WTC11 (cell line): ENCODE measurements at regions not wholly inside any gene's neighbourhood (a gene's known extent, or its start where the extent isn't known, plus 50 kb on each side); places are given as distances from the start of the nearest gene placed in this dataset.

Experiments used
- ATAC-seq: fragments of 200-7000 bp; cut with Tn5 transposase; 2 replicates; pipeline ENCODE4 v1.10.0; 2021; ENCODE audit warnings: mild to moderate bottlenecking, moderate library complexity
- CTCF ChIA-PET: fragments of 300-600 bp; sonication (Branson Sonifier 250); formaldehyde crosslinking; loops from one replicate; lab custom pipeline; 2021; ENCODE audit warnings: antibody characterized with exemption; lab: Charles Lee
- POLR2A ChIA-PET: fragments of 350-600 bp; sonication (Branson Sonifier 250); formaldehyde crosslinking; loops from one replicate; lab custom pipeline; 2021; ENCODE audit warnings: antibody characterized with exemption; lab: Charles Lee
- DNase-seq: peaks from one replicate; pipeline ENCODE4 v3.0.0; 2021; ENCODE audit warnings: low spot score
- H3K27ac Mint-ChIP-seq: 2 replicates; pipeline ENCODE4 v1.8.0; 2021; ENCODE audit warnings: mixed read lengths
- H3K27me3 Mint-ChIP-seq: 2 replicates; pipeline ENCODE4 v1.8.0; 2021; ENCODE audit warnings: low read depth, mild to moderate bottlenecking, moderate library complexity, mixed read lengths
- H3K36me3 Mint-ChIP-seq: 2 replicates; pipeline ENCODE4 v1.8.0; 2021; ENCODE audit warnings: mixed read lengths
- H3K4me1 Mint-ChIP-seq: 2 replicates; pipeline ENCODE4 v1.8.0; 2022; ENCODE audit warnings: mixed read lengths
- H3K4me3 Mint-ChIP-seq: 2 replicates; pipeline ENCODE4 v1.8.0; 2021; ENCODE audit warnings: mild to moderate bottlenecking, moderate library complexity, mixed read lengths
- H3K9me3 Mint-ChIP-seq: 2 replicates; pipeline ENCODE4 v1.8.0; 2021; ENCODE audit warnings: mixed read lengths
- E2F4 ChIP-seq: sonication (generic); formaldehyde crosslinking; IDR thresholded peaks from 2 replicates; pipeline ENCODE4 v1.8.1; 2022; ENCODE audit warnings: low read depth, mild to moderate bottlenecking, moderate library complexity, missing genetic modification reagents, borderline replicate concordance
- ETV6 ChIP-seq: sonication (generic); formaldehyde crosslinking; IDR thresholded peaks from 2 replicates; pipeline ENCODE4 v1.8.1; 2022; ENCODE audit warnings: mild to moderate bottlenecking, missing genetic modification reagents
- FOXK1 ChIP-seq: sonication (generic); formaldehyde crosslinking; IDR thresholded peaks from 2 replicates; pipeline ENCODE4 v1.8.0; 2022; ENCODE audit warnings: mild to moderate bottlenecking, moderate library complexity, missing genetic modification reagents
- GRHL2 ChIP-seq: fragments of 250-450 bp; sonication (Bioruptor Pico); IDR thresholded peaks from 2 replicates; pipeline ENCODE4 v1.8.0; 2022; ENCODE audit warnings: mild to moderate bottlenecking, moderate library complexity; ENCODE audit not compliant: insufficient replicate concordance, severe bottlenecking
- IRF2 ChIP-seq: sonication (generic); formaldehyde crosslinking; IDR thresholded peaks from 2 replicates; pipeline ENCODE4 v1.8.0; 2022; ENCODE audit warnings: low read depth, missing genetic modification reagents, borderline replicate concordance
- JAZF1 ChIP-seq: fragments of 250-450 bp; sonication (Bioruptor Pico); IDR thresholded peaks from 2 replicates; pipeline ENCODE4 v1.9.0; 2021; ENCODE audit warnings: moderate library complexity, mild to moderate bottlenecking, inconsistent platforms
- KAT7 ChIP-seq: sonication (generic); formaldehyde crosslinking; IDR thresholded peaks from 2 replicates; pipeline ENCODE4 v1.8.1; 2023; ENCODE audit warnings: missing genetic modification reagents, mild to moderate bottlenecking, borderline replicate concordance
- MXD4 ChIP-seq: fragments of 250-450 bp; sonication (Bioruptor Pico); IDR thresholded peaks from 2 replicates; pipeline ENCODE4 v1.8.0; 2021; ENCODE audit warnings: mild to moderate bottlenecking, moderate library complexity, borderline replicate concordance
- MYBL2 ChIP-seq: sonication (generic); formaldehyde crosslinking; IDR thresholded peaks from 2 replicates; pipeline ENCODE4 v1.8.1; 2023; ENCODE audit warnings: mild to moderate bottlenecking, moderate library complexity, missing genetic modification reagents
- NR3C1 ChIP-seq: sonication (generic); formaldehyde crosslinking; conservative IDR thresholded peaks from 2 replicates; pipeline ENCODE4 v1.8.1; 2023; ENCODE audit warnings: low read depth, mild to moderate bottlenecking, missing genetic modification reagents
- RELA ChIP-seq: sonication (generic); formaldehyde crosslinking; IDR thresholded peaks from 2 replicates; pipeline ENCODE4 v1.8.1; 2022; ENCODE audit warnings: missing genetic modification reagents, mild to moderate bottlenecking, borderline replicate concordance
- SMAD4 ChIP-seq: sonication (generic); formaldehyde crosslinking; IDR thresholded peaks from 2 replicates; pipeline ENCODE4 v1.8.0; 2022; ENCODE audit warnings: mild to moderate bottlenecking, missing genetic modification reagents
- SOX15 ChIP-seq: fragments of 250-450 bp; sonication (Bioruptor Pico); IDR thresholded peaks from 2 replicates; pipeline ENCODE4 v1.9.0; 2021; ENCODE audit warnings: mild to moderate bottlenecking
- TEAD1 ChIP-seq: sonication (generic); formaldehyde crosslinking; IDR thresholded peaks from 2 replicates; pipeline ENCODE4 v1.8.0; 2022; ENCODE audit warnings: mild to moderate bottlenecking, missing genetic modification reagents
- ZBTB43 ChIP-seq: sonication (generic); formaldehyde crosslinking; IDR thresholded peaks from 2 replicates; pipeline ENCODE4 v1.8.1; 2023; ENCODE audit warnings: mild to moderate bottlenecking, missing genetic modification reagents
- ZNF396 ChIP-seq: fragments of 250-450 bp; sonication (Bioruptor Pico); IDR thresholded peaks from 2 replicates; pipeline ENCODE4 v1.8.0; 2021; ENCODE audit warnings: mild to moderate bottlenecking, moderate library complexity, borderline replicate concordance
- ZNF416 ChIP-seq: fragments of 250-450 bp; sonication (Bioruptor Pico); IDR thresholded peaks from 2 replicates; pipeline ENCODE4 v1.9.0; 2021; ENCODE audit warnings: mild to moderate bottlenecking, inconsistent platforms
- ZNF532 ChIP-seq: fragments of 250-450 bp; sonication (Bioruptor Pico); IDR thresholded peaks from 2 replicates; pipeline ENCODE4 v1.9.0; 2021; ENCODE audit warnings: mild to moderate bottlenecking, borderline replicate concordance
- TF ChIP-seq, protein P1 (sequence below): sonication (generic); formaldehyde crosslinking; conservative IDR thresholded peaks from 2 replicates; pipeline ENCODE4 v1.8.1; 2023; ENCODE audit warnings: mild to moderate bottlenecking, low read depth, missing genetic modification reagents, moderate library complexity
- TF ChIP-seq, protein P2 (sequence below): sonication (generic); formaldehyde crosslinking; IDR thresholded peaks from 2 replicates; pipeline ENCODE4 v1.8.1; 2022; ENCODE audit warnings: mild to moderate bottlenecking, moderate library complexity, missing genetic modification reagents
- TF ChIP-seq, protein P3 (sequence below): fragments of 250-450 bp; sonication (Bioruptor Pico); IDR thresholded peaks from 2 replicates; pipeline ENCODE4 v1.9.0; 2021; ENCODE audit warnings: moderate library complexity, mild to moderate bottlenecking, inconsistent platforms, borderline replicate concordance
- TF ChIP-seq, protein P4 (sequence below): sonication (generic); formaldehyde crosslinking; IDR thresholded peaks from 2 replicates; pipeline ENCODE4 v1.8.0; 2022; ENCODE audit warnings: missing genetic modification reagents

- ATAC-seq: no peak
- ChIA-PET CTCF (no interaction called here), POLR2A (no interaction called here)
- H3K4me1 Mint-ChIP-seq: peaks cover 3% of the 10 kb centered on the region
- H3K27me3 Mint-ChIP-seq: no peaks in the 10 kb centered on the region
- no peak overlapping the region for H3K4me3 Mint-ChIP-seq
- H3K36me3 Mint-ChIP-seq: peaks cover 5% of the 10 kb centered on the region
- DNase-seq: no peak
- H3K27ac Mint-ChIP-seq: no peak overlapping the region
- H3K9me3 Mint-ChIP-seq: peaks cover 6% of the 10 kb centered on the region
- TF ChIP-seq E2F4 (CRISPR knock-in tag) (no peak), ZBTB43 (CRISPR knock-in tag) (no peak), NR3C1 (no peak), SOX15 (CRISPR knock-in tag) (no peak), KAT7 (CRISPR knock-in tag) (no peak), IRF2 (no peak), MYBL2 (CRISPR knock-in tag) (no peak), RELA (CRISPR knock-in tag) (no peak), ZNF396 (CRISPR knock-in tag) (no peak), GRHL2 (CRISPR knock-in tag) (no peak), TEAD1 (no peak), MXD4 (CRISPR knock-in tag) (no peak)
- TF ChIP-seq, protein P1, sequence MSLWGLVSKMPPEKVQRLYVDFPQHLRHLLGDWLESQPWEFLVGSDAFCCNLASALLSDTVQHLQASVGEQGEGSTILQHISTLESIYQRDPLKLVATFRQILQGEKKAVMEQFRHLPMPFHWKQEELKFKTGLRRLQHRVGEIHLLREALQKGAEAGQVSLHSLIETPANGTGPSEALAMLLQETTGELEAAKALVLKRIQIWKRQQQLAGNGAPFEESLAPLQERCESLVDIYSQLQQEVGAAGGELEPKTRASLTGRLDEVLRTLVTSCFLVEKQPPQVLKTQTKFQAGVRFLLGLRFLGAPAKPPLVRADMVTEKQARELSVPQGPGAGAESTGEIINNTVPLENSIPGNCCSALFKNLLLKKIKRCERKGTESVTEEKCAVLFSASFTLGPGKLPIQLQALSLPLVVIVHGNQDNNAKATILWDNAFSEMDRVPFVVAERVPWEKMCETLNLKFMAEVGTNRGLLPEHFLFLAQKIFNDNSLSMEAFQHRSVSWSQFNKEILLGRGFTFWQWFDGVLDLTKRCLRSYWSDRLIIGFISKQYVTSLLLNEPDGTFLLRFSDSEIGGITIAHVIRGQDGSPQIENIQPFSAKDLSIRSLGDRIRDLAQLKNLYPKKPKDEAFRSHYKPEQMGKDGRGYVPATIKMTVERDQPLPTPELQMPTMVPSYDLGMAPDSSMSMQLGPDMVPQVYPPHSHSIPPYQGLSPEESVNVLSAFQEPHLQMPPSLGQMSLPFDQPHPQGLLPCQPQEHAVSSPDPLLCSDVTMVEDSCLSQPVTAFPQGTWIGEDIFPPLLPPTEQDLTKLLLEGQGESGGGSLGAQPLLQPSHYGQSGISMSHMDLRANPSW: no peak
- TF ChIP-seq, protein P2, sequence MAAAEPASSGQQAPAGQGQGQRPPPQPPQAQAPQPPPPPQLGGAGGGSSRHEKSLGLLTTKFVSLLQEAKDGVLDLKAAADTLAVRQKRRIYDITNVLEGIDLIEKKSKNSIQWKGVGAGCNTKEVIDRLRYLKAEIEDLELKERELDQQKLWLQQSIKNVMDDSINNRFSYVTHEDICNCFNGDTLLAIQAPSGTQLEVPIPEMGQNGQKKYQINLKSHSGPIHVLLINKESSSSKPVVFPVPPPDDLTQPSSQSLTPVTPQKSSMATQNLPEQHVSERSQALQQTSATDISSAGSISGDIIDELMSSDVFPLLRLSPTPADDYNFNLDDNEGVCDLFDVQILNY (CRISPR knock-in tag): no peak
- TF ChIP-seq, protein P3, sequence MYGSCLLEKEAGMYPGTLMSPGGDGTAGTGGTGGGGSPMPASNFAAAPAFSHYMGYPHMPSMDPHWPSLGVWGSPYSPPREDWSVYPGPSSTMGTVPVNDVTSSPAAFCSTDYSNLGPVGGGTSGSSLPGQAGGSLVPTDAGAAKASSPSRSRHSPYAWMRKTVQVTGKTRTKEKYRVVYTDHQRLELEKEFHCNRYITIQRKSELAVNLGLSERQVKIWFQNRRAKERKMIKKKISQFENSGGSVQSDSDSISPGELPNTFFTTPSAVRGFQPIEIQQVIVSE: no peak
Measured at GRCh38 chr7:118969370-118969769, 744.9 kb downstream of the ANKRD7 start.

DNA sequence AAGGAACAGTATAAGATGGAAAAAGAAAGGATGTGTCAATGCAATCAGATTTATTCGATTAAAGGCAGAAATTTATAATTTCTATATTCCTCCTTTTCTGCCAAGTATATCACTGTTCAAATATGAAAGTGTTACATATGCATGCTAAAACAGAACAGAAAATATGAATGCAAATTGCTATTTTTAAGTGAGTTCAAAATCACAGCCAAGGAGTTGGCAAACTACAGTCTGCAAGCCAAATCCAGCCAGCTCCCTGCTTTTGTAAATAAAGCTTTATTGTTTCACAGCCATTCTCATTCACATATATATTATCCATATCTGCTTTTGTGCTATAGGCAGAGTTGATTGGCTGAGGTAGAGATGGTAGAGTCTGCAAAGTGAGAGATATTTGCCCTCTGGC is 747.2 kb downstream of the ANKRD7 start:
- no peak for ATAC-seq
- DNase-seq: no peak
- Mint-ChIP-seq H3K9me3 (no peaks in the 10 kb centered on the region), H3K27ac (no peak overlapping the region), H3K27me3 (no peaks in the 10 kb centered on the region), H3K4me1 (peaks cover 11% of the 10 kb centered on the region), H3K36me3 (no peaks in the 10 kb centered on the region), H3K4me3 (no peak overlapping the region)
- ChIA-PET POLR2A (no interaction called here), CTCF (no interaction called here)
- TF ChIP-seq, protein P4, sequence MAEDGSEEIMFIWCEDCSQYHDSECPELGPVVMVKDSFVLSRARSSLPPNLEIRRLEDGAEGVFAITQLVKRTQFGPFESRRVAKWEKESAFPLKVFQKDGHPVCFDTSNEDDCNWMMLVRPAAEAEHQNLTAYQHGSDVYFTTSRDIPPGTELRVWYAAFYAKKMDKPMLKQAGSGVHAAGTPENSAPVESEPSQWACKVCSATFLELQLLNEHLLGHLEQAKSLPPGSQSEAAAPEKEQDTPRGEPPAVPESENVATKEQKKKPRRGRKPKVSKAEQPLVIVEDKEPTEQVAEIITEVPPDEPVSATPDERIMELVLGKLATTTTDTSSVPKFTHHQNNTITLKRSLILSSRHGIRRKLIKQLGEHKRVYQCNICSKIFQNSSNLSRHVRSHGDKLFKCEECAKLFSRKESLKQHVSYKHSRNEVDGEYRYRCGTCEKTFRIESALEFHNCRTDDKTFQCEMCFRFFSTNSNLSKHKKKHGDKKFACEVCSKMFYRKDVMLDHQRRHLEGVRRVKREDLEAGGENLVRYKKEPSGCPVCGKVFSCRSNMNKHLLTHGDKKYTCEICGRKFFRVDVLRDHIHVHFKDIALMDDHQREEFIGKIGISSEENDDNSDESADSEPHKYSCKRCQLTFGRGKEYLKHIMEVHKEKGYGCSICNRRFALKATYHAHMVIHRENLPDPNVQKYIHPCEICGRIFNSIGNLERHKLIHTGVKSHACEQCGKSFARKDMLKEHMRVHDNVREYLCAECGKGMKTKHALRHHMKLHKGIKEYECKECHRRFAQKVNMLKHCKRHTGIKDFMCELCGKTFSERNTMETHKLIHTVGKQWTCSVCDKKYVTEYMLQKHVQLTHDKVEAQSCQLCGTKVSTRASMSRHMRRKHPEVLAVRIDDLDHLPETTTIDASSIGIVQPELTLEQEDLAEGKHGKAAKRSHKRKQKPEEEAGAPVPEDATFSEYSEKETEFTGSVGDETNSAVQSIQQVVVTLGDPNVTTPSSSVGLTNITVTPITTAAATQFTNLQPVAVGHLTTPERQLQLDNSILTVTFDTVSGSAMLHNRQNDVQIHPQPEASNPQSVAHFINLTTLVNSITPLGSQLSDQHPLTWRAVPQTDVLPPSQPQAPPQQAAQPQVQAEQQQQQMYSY (CRISPR knock-in tag): no peak
- no peak for TF ChIP-seq ZNF532 (CRISPR knock-in tag)
- no peak for TF ChIP-seq ETV6 (CRISPR knock-in tag)
- TF ChIP-seq FOXK1: no peak
- TF ChIP-seq JAZF1: no peak
- no peak for TF ChIP-seq ZNF416 (CRISPR knock-in tag)
- no peak for TF ChIP-seq SMAD4 (CRISPR knock-in tag)
